GM23248 (cell line): ENCODE measurements at regions not wholly inside any gene's neighbourhood (a gene's known extent, or its start where the extent isn't known, plus 50 kb on each side); places are given as distances from the start of the nearest gene placed in this dataset.

Experiments used
- EZH2 ChIP-seq: fragments of 200-600 bp; sonication (generic); IDR thresholded peaks from 2 replicates; pipeline ENCODE4 v1.6.1; 2018; ENCODE audit warnings: antibody characterized with exemption, mild to moderate bottlenecking; ENCODE audit not compliant: insufficient read depth, poor library complexity, severe bottlenecking
- EZH2phosphoT487 ChIP-seq: fragments of 200-600 bp; sonication (generic); IDR thresholded peaks from 2 replicates; pipeline ENCODE4 v1.6.1; 2018; ENCODE audit warnings: antibody characterized with exemption, moderate library complexity, mild to moderate bottlenecking, low read depth; ENCODE audit not compliant: insufficient read depth

- TF ChIP-seq EZH2phosphoT487 (no peak), EZH2 (no peak)
These were observed 702.8 kb downstream of the KCNJ2 start for GRCh38 chr17:70872103-70872502.
